GM12891 (cell line): ENCODE measurements at regions not wholly inside any gene's neighbourhood (a gene's known extent, or its start where the extent isn't known, plus 50 kb on each side); places are given as distances from the start of the nearest gene placed in this dataset.

Experiments used
- PAX5 ChIP-seq: IDR thresholded peaks from 2 replicates; pipeline ENCODE4 v1.6.1; 2011; ENCODE audit warnings: low read length, moderate library complexity, mild to moderate bottlenecking; ENCODE audit not compliant: insufficient read depth, severe bottlenecking
- POLR2A ChIP-seq: IDR thresholded peaks from 2 replicates; pipeline ENCODE4 v1.6.1; 2011; ENCODE audit warnings: low read depth, low read length, control low read depth
- POLR2AphosphoS5 ChIP-seq: IDR thresholded peaks from 2 replicates; pipeline ENCODE4 v1.6.1; 2011; ENCODE audit warnings: low read depth, low read length, control low read depth
- POU2F2 ChIP-seq: IDR thresholded peaks from 2 replicates; pipeline ENCODE4 v1.6.1; 2011; ENCODE audit warnings: low read depth, mild to moderate bottlenecking, control low read depth, low read length, moderate library complexity
- SPI1 ChIP-seq: IDR thresholded peaks from 2 replicates; pipeline ENCODE4 v1.6.1; 2011; ENCODE audit warnings: low read depth, low read length, control low read depth
- TAF1 ChIP-seq: IDR thresholded peaks from 2 replicates; pipeline ENCODE4 v1.6.1; 2011; ENCODE audit warnings: low read depth, low read length, control low read depth

GRCh38 chr10:47167591-47167990 is 132.4 kb upstream of the GDF10 start:
- TF ChIP-seq POLR2AphosphoS5 (no peak), TAF1 (no peak), POLR2A (no peak), SPI1 (no peak), PAX5 (no peak), POU2F2 (no peak)
